ENCODE measurements at regions not wholly inside any gene's neighbourhood (a gene's known extent, or its start where the extent isn't known, plus 50 kb on each side); places are given as distances from the start of the nearest gene placed in this dataset.

DNA sequence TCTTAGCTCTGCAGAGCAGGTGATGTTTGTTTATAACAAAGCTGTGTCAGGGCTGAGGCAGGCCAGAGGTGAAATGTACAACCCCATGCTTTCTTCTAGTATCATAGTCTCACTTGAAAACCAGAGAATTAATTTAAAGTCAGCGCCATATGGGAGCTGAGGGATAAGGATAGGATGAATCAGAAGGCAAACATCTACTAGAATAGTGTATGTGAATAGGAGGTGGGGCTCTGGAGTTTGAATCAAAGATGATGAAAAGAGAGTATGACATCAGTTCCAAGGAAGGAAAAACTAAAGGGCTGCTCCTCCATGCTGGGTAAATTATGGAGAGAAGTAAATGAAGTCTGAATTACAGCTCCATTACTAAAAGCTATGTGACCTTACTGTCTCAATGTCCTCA is 441.5 kb downstream of the RASEF start:
- no peak for DNase-seq (ENCODE audit: low spot score)

DNA sequence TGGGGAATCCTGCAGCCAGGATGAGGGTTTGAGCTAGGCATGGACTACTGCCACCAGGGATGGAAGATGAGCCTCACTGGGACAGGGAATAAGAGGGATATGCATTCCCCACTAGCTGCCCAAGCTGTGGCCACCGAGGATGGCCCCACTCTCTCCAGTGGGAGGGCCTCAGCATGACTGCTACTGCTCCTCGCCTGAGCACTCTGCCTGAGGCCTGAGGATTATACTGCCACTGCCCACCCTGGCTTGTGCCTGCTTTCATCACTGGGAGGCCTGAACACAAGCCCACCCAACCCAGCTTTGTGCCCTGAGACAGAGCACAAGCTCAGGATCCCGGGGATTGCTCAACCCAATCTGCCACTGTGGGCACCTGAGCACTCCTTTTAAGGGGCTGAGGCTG is 425.6 kb downstream of the RASEF start:
- no peak for DNase-seq (ENCODE audit: low spot score)

DNA sequence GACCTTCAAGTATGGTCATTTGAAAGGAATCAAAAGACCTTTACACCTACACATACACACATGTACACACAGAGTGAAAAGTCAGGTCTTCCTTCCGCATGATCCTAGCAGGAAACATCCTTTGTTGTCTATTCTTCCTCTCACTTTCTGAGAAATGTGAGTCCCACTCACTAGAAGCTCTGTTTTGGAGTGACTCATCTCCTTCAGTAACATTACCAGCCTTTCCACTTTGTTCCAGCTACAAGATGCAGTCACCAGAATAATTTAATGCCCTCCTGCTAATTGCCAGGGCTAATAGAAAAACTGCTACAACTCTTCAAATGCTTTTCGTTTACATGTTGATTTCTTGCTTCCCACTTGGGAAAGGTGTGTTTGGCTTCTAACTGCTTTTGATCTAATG is 417.3 kb downstream of the RASEF start:
- DNase-seq (ENCODE audit: low spot score) = no peak

DNA sequence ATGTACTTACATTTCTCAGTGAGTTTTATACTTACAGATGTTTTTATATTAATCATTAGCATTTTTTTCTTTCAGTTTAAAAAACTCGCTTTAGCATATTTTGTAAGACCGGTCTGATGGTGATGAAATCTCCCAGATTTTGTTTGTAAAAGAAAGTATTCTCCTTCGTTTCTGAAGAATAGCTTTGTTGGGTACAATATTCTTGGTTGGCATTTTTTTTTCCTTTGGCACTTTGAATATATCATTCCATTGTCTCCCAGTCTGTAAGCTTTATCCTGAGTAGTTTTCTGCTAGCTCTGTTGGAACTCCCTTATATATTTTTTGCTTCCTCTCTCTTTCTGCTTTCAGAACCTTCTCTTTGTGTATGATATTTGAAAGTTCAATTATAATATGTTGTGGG is 412.6 kb downstream of the RASEF start:
- no peak for DNase-seq (ENCODE audit: low spot score)

DNA sequence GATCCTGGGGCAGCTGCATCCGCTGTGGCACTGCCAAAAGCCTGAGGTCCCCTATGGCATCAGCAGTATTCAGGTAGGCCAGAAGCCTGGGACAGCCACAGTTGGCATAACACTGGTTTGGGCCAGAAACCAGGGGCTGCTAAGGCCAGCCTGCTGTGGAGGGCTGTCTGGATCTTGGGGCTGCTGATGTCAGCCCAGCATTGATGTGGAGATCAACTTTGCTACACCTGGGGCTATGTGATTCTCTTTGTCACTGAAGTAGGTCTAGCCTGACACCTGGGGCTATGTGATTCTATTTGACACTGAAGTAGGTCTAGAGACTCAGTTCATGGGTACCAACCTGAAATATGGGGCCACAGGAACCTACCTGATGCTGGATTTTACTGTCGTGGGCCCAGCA is 411.5 kb downstream of the RASEF start:
- DNase-seq (ENCODE audit: low spot score) = no peak

DNA sequence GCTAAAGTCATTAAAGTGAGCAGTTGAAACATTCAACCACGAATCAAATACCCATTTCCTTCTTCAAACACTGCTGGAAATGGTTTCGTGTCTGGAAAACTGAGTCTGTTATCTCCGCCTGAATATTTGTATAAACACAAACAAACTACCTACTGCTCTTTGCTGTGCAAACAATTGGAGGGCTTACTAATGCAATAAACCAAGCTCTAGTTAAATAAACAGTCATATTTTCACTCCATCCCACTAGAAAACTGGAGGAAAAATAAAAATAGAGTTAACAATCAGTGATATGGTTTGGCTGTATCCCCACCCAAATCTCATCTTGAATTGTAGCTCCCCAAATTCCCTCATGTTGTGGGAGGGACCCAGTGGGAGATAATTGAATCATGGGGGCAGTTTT is 397.6 kb downstream of the RASEF start:
- DNase-seq (ENCODE audit: low spot score) = no peak

DNA sequence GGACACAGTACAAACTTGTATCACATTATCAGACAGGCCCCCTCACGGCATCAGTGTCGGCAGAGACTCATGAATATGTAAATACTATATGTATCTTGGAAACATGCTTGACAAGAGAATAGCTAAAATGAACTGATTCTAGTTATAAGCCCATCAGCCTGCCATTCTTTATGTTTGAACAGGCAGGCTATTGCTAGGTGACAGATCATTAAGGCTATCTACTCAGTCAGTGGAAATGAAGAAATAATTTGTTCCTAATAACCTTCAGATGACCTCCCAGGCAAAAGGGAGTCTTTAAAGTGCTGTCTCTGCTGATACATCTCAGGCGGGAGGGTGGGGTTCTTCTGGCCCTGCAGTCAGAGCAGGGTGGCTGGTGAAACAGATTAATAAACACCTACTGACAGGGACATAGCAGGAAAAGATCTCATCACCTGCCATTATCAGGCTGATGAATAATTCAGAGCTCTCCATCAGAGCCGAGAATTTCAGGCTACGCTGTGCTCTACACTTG is 394.2 kb downstream of the RASEF start:
- no peak for DNase-seq (ENCODE audit: low spot score)

DNA sequence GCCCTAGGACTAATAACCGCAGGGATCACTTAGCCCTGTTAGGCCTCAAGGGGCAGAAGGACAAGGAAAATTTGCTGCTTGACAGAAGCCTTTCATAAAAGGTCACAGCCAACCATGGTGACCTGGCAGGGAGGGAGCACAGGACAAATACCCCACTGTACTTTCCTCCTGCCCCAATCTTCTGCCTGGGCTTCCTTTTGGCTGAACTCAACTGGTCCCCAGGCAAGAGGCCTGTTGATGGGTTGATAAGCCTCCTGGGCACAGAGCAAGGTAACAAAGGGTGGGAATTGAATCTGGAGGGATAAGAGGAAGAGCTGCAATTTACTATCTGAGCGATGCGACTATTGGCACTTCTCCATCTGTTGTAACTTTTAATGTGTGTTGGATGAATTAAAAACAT is 392.9 kb downstream of the RASEF start:
- DNase-seq (ENCODE audit: low spot score) = no peak

DNA sequence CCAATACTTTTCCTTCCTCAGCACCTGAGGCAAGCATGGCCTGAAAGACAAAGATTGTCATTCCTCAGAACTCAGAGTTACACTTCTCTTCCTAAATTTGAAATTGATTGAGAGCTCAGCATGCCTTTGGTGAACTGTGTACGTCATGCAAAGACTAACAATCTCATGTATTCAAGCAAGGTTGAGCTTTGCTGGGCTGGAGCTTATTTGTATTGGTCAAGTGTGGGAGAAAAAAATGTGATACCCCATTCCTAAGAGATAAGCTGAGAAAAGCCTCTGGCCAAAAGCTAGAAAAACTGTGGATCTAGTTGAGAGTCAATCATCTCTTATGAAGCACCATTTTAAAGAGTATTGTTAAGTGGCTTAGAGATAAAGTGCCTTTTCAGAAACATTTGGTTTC is 392.2 kb downstream of the RASEF start:
- DNase-seq (ENCODE audit: low spot score) = no peak

DNA sequence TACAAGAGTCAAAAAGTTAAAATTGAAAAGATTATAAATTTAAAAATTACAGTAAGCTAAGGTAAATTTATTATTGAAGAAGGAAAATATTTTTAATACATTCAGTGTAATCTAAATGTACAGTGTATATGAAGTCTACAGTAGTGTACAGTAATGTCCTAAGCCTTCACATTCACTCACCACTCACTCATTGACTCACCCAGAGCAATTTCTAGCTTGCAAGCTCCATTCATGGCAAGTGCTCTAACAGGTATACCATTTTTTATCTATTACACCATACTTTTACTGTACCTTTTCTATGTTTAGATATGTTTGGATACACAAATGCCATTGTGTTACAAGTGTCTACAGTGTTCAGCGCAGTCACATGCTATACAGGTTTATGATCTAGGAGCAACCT is 389.7 kb downstream of the RASEF start:
- no peak for DNase-seq (ENCODE audit: low spot score)

DNA sequence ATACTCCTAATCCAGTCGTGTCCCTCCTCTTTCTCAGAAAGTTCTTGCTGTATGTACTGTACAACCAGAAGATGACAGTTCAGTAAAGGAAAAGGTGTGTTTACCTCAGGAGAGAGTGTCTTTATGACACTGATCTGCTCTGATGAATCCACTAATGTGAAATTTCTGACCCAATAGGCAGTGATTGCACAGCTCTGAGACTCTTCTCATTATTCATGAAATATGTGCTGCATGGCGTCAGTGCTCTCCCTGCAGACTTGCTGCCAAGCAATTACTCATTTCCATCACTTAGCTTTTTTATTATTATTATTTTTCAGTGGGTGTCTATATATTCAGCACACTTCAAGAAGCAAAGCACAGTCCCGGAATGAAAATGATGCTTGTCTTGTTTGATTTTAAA is 389.0 kb downstream of the RASEF start:
- no peak for DNase-seq (ENCODE audit: low spot score)

DNA sequence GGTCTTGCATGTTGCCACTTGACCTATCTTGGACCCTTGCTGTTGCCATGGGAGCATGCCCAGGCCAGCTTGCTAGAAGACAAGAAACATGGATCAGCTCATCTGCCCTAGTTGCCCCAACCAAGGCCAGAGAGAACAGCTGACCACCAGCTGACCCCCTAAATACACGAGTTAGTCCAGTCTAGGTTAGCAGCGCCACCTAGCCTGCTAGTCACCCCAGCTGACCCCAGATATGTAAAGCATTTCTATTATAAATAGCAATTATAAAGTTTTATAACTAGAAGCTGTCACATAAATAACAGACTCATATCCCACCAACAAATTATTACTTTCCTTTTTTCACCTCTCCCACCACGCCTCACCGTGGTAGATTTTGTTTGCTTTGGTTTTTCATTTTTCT is 387.8 kb downstream of the RASEF start:
- no peak for DNase-seq (ENCODE audit: low spot score)

DNA sequence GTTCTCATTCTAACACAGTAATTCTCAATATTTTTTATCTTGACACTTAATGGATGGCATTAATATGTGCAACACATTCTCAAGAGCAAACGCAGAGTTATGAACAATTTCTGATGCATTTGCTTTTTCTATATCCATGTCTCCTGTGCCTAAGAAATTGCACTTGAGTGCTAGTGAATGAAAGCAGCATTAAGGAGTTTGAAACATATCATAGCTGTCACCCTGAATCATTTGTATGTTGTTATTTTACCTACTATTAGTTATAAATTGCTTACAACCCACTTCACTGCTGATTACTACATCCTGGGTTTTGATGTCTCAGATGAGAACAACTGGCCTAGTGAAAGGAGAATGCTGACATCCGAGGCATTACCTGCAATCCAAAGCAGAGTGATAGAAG is 387.3 kb downstream of the RASEF start:
- no peak for DNase-seq (ENCODE audit: low spot score)

DNA sequence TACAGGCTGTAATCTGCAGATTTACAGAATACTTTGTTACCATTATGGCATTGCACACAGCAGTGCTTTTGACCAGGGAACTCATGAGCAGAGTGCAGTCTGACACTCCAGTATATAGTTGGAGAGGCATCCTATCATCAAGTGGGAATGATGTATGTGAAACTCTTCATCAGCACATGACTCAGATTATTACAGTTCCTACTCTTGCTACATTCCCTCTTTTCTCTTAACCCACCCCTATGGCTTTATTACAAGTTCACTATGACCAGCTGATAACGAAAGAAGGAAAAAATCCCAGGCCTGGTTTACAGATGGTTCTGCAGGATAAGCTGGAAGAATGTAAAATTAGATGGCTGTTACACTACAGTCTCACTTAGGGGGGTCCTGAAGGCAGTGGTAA is 385.9 kb downstream of the RASEF start:
- DNase-seq (ENCODE audit: low spot score) = no peak

DNA sequence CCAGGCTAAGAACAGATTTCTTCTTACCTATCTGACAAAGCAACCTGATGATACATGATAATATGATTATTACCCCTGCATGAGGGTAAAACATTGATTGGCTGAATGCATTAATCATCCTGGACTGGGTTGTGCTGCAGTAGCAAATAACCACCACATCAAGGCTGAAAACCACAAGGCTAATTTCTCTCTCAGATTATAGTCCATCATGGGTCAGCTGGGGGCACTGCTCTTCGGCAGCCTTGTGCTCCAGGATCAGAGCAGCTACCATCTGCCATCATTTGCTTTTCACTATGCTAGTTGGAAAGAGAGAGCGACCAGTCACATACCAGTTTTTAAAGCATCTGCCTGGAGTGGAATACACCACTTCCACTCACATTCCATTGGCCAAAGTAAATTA is 383.5 kb downstream of the RASEF start:
- DNase-seq (ENCODE audit: low spot score) = no peak

DNA sequence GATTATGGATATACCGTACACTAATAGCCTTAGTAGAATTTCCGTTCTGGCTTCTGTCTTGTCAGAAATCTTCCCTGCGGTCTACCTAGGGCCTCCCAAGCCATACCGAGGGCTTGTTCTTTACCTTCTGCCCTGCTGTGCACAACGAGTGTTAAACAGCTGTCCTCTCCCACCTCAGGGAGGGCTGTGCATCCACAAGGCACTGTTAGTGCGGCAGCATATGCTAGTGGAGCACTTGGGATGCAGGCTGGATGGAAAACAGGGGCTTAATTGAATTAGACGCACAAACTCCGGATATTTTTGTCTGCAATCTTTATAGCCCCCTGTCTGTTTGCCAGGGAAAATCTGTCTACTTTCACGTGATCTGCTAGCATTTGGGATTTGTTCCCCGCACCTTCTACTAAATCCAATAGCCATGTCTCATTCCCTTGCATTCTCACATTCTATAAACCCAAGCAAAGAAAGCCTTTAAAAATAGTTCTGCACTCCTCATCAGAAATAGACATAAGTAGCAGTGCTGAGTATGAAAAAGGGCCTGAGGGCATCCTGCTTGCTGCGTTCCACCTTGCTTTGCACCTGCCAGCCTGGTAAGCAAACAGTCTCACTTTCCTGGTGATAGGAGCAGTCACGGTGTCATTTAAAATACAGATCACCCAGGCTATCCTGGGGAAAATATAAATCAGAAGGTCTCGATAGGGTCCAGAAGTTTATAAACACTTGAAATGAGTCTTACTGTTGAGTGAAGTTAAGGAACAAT is 382.6 kb downstream of the RASEF start:
- no peak for DNase-seq (ENCODE audit: low spot score)

DNA sequence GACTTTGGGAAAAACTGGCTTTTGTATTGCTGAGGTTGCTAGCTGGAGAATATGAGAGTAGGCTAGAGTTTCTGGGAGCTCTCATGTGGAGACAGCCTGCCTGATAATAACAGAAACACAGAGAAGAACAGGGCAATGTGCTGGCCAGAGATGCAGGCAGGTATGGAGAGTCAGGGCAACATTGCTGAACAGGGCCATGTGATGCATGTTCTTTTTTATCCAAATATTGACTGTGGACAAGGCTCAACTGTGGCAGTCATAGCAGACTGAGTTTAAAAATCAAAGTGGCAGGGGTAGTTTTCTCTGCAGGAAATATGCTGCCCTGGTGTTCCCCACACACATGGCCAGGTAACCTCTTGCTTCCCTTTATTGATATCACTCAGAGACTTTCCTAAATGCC is 381.1 kb downstream of the RASEF start:
- no peak for DNase-seq (ENCODE audit: low spot score)

DNA sequence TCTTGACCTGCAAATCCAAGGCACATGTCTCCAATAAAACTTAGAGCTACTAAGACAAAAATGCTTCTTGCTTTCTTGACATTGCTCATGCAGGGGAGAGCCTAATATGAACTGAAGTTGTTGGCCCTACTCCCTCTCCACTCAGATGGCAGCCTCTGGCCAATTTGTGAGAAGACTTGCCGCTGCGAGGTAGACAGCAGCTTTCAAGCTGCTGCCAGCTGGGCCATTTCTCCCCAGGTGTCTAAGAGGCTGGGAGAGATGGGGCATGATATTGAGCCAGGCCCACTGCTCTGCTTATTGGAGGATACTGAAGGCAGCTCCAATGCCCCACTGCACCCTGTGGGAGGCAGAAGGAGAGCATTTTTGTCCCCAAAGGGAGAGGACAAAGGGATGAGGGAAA is 380.5 kb downstream of the RASEF start:
- DNase-seq (ENCODE audit: low spot score) = no peak

DNA sequence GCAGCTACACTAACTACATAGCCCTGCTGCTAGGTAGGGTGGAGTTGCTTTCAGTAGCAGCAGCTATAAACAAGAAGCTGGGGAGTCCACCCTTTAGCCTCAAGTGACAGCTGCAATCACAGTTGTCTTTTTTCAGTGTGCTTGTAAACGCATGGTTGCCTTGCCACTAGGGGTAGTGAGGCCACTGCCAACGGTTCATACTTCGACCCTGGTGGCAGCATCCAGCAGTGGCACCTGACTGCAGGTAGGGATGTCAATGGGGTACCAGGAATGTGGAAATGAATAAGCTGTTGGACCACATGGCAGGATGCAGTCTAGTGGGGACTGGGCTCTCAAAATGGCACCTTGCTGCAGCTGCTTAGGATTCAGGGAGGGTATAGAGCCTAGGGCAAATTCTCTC is 367.2 kb downstream of the RASEF start:
- no peak for DNase-seq (ENCODE audit: low spot score)

DNA sequence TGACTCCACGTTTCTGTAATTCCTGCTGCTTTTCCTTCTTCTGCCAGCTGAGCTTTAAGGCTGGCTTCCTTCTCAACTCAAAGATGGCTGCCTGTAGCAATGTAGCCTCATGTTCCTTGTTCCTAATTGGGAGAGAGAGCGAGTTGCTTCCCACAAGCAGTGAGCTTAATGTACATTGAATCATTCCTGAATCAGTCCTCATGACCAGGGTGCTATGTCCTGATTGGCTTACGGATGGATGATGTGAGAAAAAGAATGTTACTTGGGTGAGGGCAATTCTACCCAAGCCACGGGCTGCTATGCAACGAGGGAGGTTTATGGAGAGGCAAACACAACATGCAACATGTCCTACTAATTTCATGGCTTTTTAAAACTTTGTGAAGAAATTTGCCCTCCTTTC is 356.2 kb downstream of the RASEF start:
- no peak for DNase-seq (ENCODE audit: low spot score)

DNA sequence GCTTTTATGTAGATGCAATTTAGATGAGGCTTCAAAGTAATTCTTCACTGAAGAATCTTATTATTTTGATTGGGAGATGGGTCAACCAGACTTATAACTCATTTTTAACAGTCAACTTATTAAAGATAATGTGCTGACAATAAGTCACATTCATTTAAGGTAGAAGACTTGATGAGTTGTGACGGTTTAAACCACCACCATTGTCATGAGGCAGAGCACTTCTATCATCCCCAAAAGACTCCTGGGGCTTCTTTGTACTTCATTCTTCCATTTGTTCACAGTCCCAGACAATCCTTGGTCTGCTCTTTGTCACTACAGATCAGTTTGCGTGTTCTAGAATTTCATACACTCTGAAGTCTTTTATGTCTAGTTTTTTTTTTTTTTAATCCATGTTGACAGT is 346.1 kb downstream of the RASEF start:
- DNase-seq (ENCODE audit: low spot score) = no peak

DNA sequence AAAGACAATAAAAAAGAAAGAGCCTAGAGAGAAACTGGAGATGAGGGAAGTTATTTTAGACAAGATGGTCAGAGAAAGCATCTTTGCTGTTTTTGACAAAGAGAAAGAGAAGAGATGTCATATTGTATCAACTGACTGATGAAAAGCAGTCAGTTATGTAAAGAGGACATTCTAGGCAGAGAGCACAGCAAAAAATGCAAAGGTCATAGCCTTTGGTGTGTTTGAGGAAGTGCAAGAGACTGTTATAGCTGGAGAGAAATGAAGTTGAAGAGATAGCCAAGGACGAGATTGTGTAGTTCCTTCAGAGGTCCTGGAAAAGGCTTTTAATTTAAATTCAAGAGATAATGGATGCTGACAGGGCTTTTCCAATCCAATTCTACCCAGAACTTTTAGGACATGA is 342.4 kb downstream of the RASEF start:
- no peak for DNase-seq (ENCODE audit: low spot score)

DNA sequence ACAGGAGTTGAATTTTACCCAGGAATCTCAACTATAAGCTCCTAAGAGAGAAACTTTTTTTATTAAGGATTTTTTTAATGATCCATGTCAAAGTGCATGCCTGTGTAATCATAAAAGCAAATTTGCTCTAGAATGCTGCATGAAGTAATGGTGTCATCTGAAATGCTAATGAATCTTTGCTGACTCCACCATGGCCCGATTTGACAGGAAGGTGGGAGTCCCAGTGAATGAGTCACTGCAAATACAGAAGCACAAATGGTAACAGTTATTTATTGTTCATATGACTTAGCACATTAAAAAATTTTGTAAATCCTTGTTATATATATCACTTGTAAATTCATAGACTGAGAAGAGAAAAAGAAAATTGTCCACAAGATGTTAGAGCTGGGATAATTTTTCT is 341.3 kb downstream of the RASEF start:
- DNase-seq (ENCODE audit: low spot score) = no peak

DNA sequence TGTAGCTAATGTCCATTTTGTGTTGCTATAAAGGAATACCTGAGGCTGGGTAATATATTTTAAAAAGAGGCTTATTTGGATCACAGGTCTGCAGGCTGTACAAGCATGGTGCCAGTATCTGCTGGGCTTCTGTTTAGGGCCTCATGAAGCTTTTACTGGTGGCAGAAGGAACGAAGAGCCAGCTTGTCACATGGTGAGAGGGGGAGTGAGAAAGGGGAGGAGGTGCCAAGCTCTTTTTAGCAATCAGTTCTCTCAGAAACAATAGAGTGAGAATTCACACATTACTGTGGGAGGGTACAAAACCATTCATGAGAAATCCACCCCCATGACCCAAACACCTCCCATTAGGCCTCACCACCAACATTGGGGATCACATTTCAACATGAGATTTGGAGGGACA is 340.9 kb downstream of the RASEF start:
- no peak for DNase-seq (ENCODE audit: low spot score)

DNA sequence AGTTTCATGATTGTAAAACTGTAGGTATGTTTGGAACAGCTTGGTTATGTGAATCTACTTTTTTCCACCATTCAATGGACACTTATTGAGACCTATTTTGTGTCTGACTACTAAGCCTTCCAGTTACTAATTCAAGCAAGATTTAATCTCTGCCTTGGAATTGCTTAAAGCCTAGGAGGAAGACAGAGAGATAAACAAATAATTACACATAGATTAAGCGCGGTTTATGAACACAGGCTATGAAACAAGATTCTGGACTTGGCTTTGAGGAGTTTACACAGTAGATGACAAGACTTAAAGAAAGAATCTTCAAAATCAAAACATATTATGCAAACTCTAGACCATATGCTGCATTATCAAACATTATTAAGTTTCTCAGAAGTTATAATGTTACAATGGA is 340.4 kb downstream of the RASEF start:
- no peak for DNase-seq (ENCODE audit: low spot score)
